H1 (cell line): ENCODE measurements at regions not wholly inside any gene's neighbourhood (a gene's known extent, or its start where the extent isn't known, plus 50 kb on each side); places are given as distances from the start of the nearest gene placed in this dataset.

Experiments used
- BACH1 ChIP-seq: IDR thresholded peaks from 2 replicates; pipeline ENCODE4 v1.6.1; 2012; ENCODE audit warnings: low read length, improper control_type of control experiment
- BRCA1 ChIP-seq: IDR thresholded peaks from 2 replicates; pipeline ENCODE4 v1.6.1; 2012; ENCODE audit warnings: low read depth, low read length, improper control_type of control experiment
- CBX8 ChIP-seq: fragments of 300-800, 300-1000 bp; sonication (generic); IDR thresholded peaks from 2 replicates; pipeline ENCODE4 v1.7.1; 2016; ENCODE audit warnings: low read depth, low read length, borderline replicate concordance
- CHD7 ChIP-seq: fragments of 300-600 bp; sonication (generic); IDR thresholded peaks from 2 replicates; pipeline ENCODE4 v1.7.1; 2012; ENCODE audit warnings: low read length, moderate library complexity, mild to moderate bottlenecking, inconsistent platforms; ENCODE audit not compliant: insufficient replicate concordance
- CTBP2 ChIP-seq: IDR thresholded peaks from 2 replicates; pipeline ENCODE4 v1.7.0; 2011; ENCODE audit warnings: borderline replicate concordance, mild to moderate bottlenecking, moderate library complexity, mixed read lengths, low read length; ENCODE audit not compliant: insufficient read depth, insufficient read length
- GABPA ChIP-seq: IDR thresholded peaks from 2 replicates; pipeline ENCODE4 v1.6.1; 2011; ENCODE audit warnings: mild to moderate bottlenecking, low read length, moderate library complexity, borderline replicate concordance; ENCODE audit not compliant: insufficient read depth
- HDAC2 ChIP-seq, 2 experiments: fragments of 300-600 bp in 1 of 2; sonication (generic) in 1 of 2; IDR thresholded peaks; 2 replicates each; pipeline ENCODE4 v1.6.1; 2011 to 2012; ENCODE audit warnings: low read depth in 2 of 2, low read length in 2 of 2, mild to moderate bottlenecking in 2 of 2, moderate library complexity in 2 of 2, borderline replicate concordance in 1 of 2, inconsistent platforms in 1 of 2
- HDAC6 ChIP-seq: IDR thresholded peaks from one replicate; pipeline ENCODE4 v1.7.1; 2012; ENCODE audit warnings: low read depth, mild to moderate bottlenecking, inconsistent platforms, low read length, moderate library complexity
- NRF1 ChIP-seq: IDR thresholded peaks from 2 replicates; pipeline ENCODE4 v1.6.1; 2011; ENCODE audit warnings: mild to moderate bottlenecking, low read depth, low read length, improper control_type of control experiment
- SP2 ChIP-seq: IDR thresholded peaks from 2 replicates; pipeline ENCODE4 v1.6.1; 2012; ENCODE audit warnings: mild to moderate bottlenecking, low read length, inconsistent platforms
- YY1 ChIP-seq: IDR thresholded peaks from 2 replicates; pipeline ENCODE4 v1.6.1; 2011; ENCODE audit warnings: low read depth, mild to moderate bottlenecking, low read length

- TF ChIP-seq CHD7 (no peak), NRF1 (no peak), SP2 (no peak), HDAC6 (no peak), BRCA1 (no peak), BACH1 (no peak), CTBP2 (no peak), HDAC2 (IDR thresholded peaks at IDR 0.05; ENCODE audit: borderline replicate concordance in 1 of 2, low read depth in 2 of 2, low read length in 2 of 2) (no peak), YY1 (no peak), GABPA (no peak), CBX8 (no peak)
Observed at GRCh38 chr10:128995676-128996075, 471.4 kb upstream of the MGMT start (continued).
